ENCODE measurements at regions not wholly inside any gene's neighbourhood (a gene's known extent, or its start where the extent isn't known, plus 50 kb on each side); places are given as distances from the start of the nearest gene placed in this dataset.
"Not testable (repeated sequence)": the region's sequence is repeated elsewhere in the genome, so short reads cannot be mapped to it uniquely, and the experiment has no call there.

DNA sequence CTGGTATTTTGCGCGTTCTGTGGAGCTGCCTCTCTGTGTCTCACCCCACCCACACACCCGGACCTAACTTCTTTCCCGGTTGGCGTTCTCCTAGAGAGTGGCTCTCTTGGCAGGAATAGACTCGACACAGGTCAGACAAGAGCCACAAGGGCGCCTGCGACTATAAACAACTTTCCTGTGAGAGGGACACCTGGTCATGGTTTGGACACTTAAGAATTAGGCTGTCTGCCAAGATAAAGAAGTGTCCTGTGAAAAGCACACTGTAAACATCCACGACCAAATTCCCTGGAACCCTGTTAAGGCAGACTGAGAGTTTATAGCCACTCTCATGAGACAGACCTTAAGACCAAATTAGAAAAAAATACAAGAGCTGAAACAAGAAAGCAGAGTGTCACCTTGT lies 192.9 kb upstream of the ATP6AP2 start:
- TF ChIP-seq, protein P1, sequence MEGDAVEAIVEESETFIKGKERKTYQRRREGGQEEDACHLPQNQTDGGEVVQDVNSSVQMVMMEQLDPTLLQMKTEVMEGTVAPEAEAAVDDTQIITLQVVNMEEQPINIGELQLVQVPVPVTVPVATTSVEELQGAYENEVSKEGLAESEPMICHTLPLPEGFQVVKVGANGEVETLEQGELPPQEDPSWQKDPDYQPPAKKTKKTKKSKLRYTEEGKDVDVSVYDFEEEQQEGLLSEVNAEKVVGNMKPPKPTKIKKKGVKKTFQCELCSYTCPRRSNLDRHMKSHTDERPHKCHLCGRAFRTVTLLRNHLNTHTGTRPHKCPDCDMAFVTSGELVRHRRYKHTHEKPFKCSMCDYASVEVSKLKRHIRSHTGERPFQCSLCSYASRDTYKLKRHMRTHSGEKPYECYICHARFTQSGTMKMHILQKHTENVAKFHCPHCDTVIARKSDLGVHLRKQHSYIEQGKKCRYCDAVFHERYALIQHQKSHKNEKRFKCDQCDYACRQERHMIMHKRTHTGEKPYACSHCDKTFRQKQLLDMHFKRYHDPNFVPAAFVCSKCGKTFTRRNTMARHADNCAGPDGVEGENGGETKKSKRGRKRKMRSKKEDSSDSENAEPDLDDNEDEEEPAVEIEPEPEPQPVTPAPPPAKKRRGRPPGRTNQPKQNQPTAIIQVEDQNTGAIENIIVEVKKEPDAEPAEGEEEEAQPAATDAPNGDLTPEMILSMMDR (IDR thresholded peaks at IDR 0.05) = not testable (repeated sequence)
- TF ChIP-seq EP300, POLR2AphosphoS5, POLR2A (IDR thresholded peaks at IDR 0.05): not testable (repeated sequence)

Measured in suprapubic skin (tissue), 4 donors.